NT2/D1 (cell line): ENCODE measurements at regions not wholly inside any gene's neighbourhood (a gene's known extent, or its start where the extent isn't known, plus 50 kb on each side); places are given as distances from the start of the nearest gene placed in this dataset.

Experiments used
- SUZ12 ChIP-seq: IDR thresholded peaks from 2 replicates; pipeline ENCODE4 v1.6.1; 2011; ENCODE audit not compliant: insufficient read length, insufficient read depth; ENCODE audit errors: extremely low read depth
- YY1 ChIP-seq: IDR thresholded peaks from 2 replicates; pipeline ENCODE4 v1.6.1; 2011; ENCODE audit not compliant: insufficient read length, insufficient read depth
- ZNF274 ChIP-seq: IDR thresholded peaks from 2 replicates; pipeline ENCODE4 v1.6.1; 2011; ENCODE audit warnings: mild to moderate bottlenecking, low read depth, low read length

- no peak for TF ChIP-seq YY1
- TF ChIP-seq ZNF274: no peak
- TF ChIP-seq SUZ12: no peak
Measured at GRCh38 chr18:61643884-61644647, 248.7 kb downstream of the RNF152 start.
